GM12864 (cell line): ENCODE measurements at regions not wholly inside any gene's neighbourhood (a gene's known extent, or its start where the extent isn't known, plus 50 kb on each side); places are given as distances from the start of the nearest gene placed in this dataset.

ENCODE experiments used
- DNase-seq: peaks from one replicate; pipeline ENCODE4 v3.0.0-alpha.2; 2011; ENCODE audit warnings: low read depth
- H3K4me3 ChIP-seq: 2 replicates; pipeline ENCODE4 v1.5.1; 2011; ENCODE audit warnings: mild to moderate bottlenecking, low read depth, low read length, control low read depth
- CTCF ChIP-seq: IDR thresholded peaks from 2 replicates; pipeline ENCODE4 v1.5.1; 2011; ENCODE audit warnings: low read depth, mild to moderate bottlenecking, moderate library complexity, low read length, control low read depth, inconsistent platforms; ENCODE audit errors: missing control alignments

GRCh38 chr13:21771075-21771474, 100.2 kb downstream of the FGF9 start:
- no peak for TF ChIP-seq CTCF
- no peak overlapping the region for H3K4me3 ChIP-seq
- no peak for DNase-seq

GRCh38 chr13:21777166-21777565, 106.3 kb downstream of the FGF9 start:
- no peak for DNase-seq
- no peak for TF ChIP-seq CTCF
- H3K4me3 ChIP-seq: no peak overlapping the region

- TF ChIP-seq CTCF: no peak
- H3K4me3 ChIP-seq: no peak overlapping the region
- DNase-seq: no peak
Measured at GRCh38 chr13:21777813-21778212, 106.9 kb downstream of the FGF9 start.

- no peak overlapping the region for H3K4me3 ChIP-seq
- TF ChIP-seq CTCF: no peak
- DNase-seq: no peak
Measured at GRCh38 chr13:21782736-21783135, 111.9 kb downstream of the FGF9 start.

GRCh38 chr13:21785990-21786389, 115.1 kb downstream of the FGF9 start:
- TF ChIP-seq CTCF: no peak

GRCh38 chr13:21796066-21796465, 125.2 kb downstream of the FGF9 start:
- H3K4me3 ChIP-seq: no peak overlapping the region
- DNase-seq: no peak
- TF ChIP-seq CTCF: no peak

More at GRCh38 chr13:21785990-21786389, 115.1 kb downstream of the FGF9 start:
- no peak for DNase-seq
- H3K4me3 ChIP-seq: no peak overlapping the region

- TF ChIP-seq CTCF: no peak
- H3K4me3 ChIP-seq: no peak overlapping the region
- no peak for DNase-seq
Measured at GRCh38 chr13:21796775-21797514, 126.1 kb downstream of the FGF9 start.
